ENCODE measurements at regions not wholly inside any gene's neighbourhood (a gene's known extent, or its start where the extent isn't known, plus 50 kb on each side); places are given as distances from the start of the nearest gene placed in this dataset.

DNA sequence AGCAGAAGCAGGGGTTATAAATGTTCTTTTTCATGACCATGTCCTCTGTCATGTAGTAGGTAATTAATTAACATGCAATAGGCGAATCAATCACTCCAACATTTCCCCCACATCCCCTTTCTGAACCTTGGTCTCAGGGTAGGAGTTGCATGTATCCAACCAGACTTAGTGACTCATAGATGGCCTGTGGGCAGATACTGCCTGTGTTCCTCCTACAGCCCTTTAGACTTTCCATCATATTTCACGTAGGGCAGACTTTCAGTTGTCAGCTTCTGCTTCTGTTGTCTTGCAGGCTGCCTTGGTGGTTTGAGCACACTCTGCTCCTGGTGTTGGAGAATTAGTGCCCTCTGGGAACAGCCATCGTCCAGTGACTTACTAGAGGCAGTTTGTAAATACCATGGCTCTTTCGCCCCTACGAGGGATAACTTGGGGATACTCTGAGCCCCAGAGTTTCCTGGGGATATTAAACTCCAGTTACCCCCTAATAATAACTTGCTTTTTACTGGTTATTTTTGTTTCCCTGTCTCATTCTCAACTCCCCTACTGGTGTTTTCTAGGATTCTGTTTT is 244.4 kb downstream of the EDEM1 start:
- no TSS peak for BruUV-seq (replicated peaks)
- CTCF ChIA-PET = no interaction called here
- intact Hi-C loops (cut with micrococcal nuclease; ENCODE audit: unreplicated experiment) = no loop called here
- TF ChIP-seq, protein P1, sequence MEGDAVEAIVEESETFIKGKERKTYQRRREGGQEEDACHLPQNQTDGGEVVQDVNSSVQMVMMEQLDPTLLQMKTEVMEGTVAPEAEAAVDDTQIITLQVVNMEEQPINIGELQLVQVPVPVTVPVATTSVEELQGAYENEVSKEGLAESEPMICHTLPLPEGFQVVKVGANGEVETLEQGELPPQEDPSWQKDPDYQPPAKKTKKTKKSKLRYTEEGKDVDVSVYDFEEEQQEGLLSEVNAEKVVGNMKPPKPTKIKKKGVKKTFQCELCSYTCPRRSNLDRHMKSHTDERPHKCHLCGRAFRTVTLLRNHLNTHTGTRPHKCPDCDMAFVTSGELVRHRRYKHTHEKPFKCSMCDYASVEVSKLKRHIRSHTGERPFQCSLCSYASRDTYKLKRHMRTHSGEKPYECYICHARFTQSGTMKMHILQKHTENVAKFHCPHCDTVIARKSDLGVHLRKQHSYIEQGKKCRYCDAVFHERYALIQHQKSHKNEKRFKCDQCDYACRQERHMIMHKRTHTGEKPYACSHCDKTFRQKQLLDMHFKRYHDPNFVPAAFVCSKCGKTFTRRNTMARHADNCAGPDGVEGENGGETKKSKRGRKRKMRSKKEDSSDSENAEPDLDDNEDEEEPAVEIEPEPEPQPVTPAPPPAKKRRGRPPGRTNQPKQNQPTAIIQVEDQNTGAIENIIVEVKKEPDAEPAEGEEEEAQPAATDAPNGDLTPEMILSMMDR (IDR thresholded peaks at IDR 0.05; ENCODE audit: unreplicated experiment) = no peak
- H3K27ac Mint-ChIP-seq (ENCODE audit: unreplicated experiment) = no peak overlapping the region
- no peaks in the 10 kb centered on the region for H3K27me3 Mint-ChIP-seq (ENCODE audit: unreplicated experiment)
- H3K36me3 Mint-ChIP-seq (ENCODE audit: insufficient read depth, unreplicated experiment) = no peaks in the 10 kb centered on the region
- peaks cover 9% of the 10 kb centered on the region for H3K4me1 Mint-ChIP-seq (ENCODE audit: low read depth, unreplicated experiment)
- no peak overlapping the region for H3K4me3 Mint-ChIP-seq (ENCODE audit: low read depth, unreplicated experiment)
- DNase-seq = no peak
- H3K9me3 Mint-ChIP-seq (ENCODE audit: low read depth, unreplicated experiment) = no peaks in the 10 kb centered on the region

DNA sequence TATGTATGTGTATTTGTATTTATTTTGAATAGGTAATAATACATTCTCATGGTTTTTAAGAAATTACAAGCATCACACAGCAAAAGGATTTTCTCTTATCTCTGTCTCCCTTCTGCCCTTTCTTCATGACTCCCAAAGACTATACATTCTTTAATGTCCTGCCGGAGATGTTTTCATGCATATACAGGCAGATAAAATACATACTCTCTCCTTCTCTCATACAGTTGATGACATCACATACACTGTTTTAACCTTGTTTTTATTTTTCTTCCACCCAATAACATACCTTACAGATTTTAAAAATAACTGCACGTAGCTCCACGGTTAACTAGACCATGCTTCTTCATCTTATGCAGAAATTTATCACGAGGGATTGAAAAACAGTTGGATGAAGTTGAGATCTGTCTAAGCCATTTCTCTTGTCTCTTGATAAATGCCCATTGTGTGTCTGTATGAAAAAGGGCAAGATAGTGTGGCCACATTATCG is 249.8 kb downstream of the EDEM1 start:
- Mint-ChIP-seq H3K36me3 (ENCODE audit: insufficient read depth, unreplicated experiment) (no peaks in the 10 kb centered on the region), H3K4me3 (ENCODE audit: low read depth, unreplicated experiment) (no peak overlapping the region), H3K27me3 (ENCODE audit: unreplicated experiment) (no peaks in the 10 kb centered on the region), H3K4me1 (ENCODE audit: low read depth, unreplicated experiment) (no peaks in the 10 kb centered on the region), H3K9me3 (ENCODE audit: low read depth, unreplicated experiment) (no peaks in the 10 kb centered on the region), H3K27ac (ENCODE audit: unreplicated experiment) (no peak overlapping the region)
- intact Hi-C loops (cut with micrococcal nuclease; ENCODE audit: unreplicated experiment) = no loop called here
- TF ChIP-seq, protein P1 (IDR thresholded peaks at IDR 0.05; ENCODE audit: unreplicated experiment) = no peak
- CTCF ChIA-PET = no interaction called here
- DNase-seq = no peak
- no TSS peak for BruUV-seq (replicated peaks)

DNA sequence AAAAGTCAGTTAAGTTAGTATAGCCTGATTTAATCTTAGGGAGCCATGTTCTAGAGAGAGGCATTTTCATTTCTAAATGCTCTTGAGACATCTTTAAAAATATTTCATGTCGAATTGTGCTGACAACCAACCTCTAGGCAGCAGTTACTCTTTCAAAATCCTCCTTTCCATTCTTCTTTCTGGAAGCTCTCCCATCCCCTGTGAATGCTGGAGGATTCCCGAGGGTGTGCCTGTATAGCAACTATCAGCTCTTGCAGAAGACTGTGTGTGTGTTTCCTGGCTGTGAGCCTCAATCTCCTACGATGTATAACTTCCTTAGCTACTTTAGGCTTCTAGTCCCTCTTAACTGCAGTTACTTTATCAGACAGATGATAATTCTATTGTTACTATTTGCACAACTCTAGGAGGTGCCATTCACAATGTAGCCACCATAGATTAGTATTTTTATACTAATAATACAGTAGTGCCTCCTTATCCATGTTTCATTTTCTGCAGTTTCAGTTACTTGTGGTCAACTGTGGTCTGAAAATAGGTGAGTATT is 250.3 kb downstream of the EDEM1 start:
- intact Hi-C loops (cut with micrococcal nuclease; ENCODE audit: unreplicated experiment) = no loop called here

DNA sequence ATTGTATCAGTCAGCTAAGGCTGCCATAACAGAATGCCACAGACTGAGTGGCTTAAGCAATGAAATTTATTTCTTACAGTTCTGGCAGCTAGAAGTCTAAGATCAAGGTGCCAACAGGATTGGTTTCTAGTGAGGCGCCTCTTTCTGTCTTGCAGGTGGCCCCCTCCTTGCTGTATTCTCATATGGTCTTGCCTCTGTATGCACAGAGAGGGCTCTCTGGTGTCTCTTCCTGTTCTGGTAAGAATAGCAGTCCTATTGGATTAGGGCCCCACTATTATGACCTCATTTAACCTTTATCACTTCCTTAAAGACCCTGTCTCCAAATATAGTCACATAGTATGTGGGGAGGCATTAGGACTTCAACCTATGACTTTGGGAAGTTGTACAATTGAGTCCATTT is 253.9 kb downstream of the EDEM1 start:
- Mint-ChIP-seq H3K27ac (ENCODE audit: unreplicated experiment) (no peak overlapping the region), H3K9me3 (ENCODE audit: low read depth, unreplicated experiment) (no peaks in the 10 kb centered on the region), H3K27me3 (ENCODE audit: unreplicated experiment) (no peaks in the 10 kb centered on the region), H3K36me3 (ENCODE audit: insufficient read depth, unreplicated experiment) (no peaks in the 10 kb centered on the region), H3K4me3 (ENCODE audit: low read depth, unreplicated experiment) (no peak overlapping the region), H3K4me1 (ENCODE audit: low read depth, unreplicated experiment) (no peaks in the 10 kb centered on the region)
- CTCF ChIA-PET = no interaction called here
- BruUV-seq (replicated peaks) = no TSS peak
- intact Hi-C loops (cut with micrococcal nuclease; ENCODE audit: unreplicated experiment) = no loop called here
- DNase-seq = no peak
- TF ChIP-seq, protein P1 (IDR thresholded peaks at IDR 0.05; ENCODE audit: unreplicated experiment) = no peak

More for the DNA sequence above, 250.3 kb downstream of the EDEM1 start:
- Mint-ChIP-seq H3K4me1 (ENCODE audit: low read depth, unreplicated experiment) (no peaks in the 10 kb centered on the region), H3K27ac (ENCODE audit: unreplicated experiment) (no peak overlapping the region), H3K36me3 (ENCODE audit: insufficient read depth, unreplicated experiment) (no peaks in the 10 kb centered on the region), H3K27me3 (ENCODE audit: unreplicated experiment) (no peaks in the 10 kb centered on the region), H3K4me3 (ENCODE audit: low read depth, unreplicated experiment) (no peak overlapping the region), H3K9me3 (ENCODE audit: low read depth, unreplicated experiment) (no peaks in the 10 kb centered on the region)
- CTCF ChIA-PET = no interaction called here
- TF ChIP-seq, protein P1 (IDR thresholded peaks at IDR 0.05; ENCODE audit: unreplicated experiment) = no peak
- no peak for DNase-seq
- BruUV-seq (replicated peaks) = no TSS peak

All from Calu3 (cell line).